Parathyroid adenoma (tissue), 2 donors: ENCODE measurements at regions not wholly inside any gene's neighbourhood (a gene's known extent, or its start where the extent isn't known, plus 50 kb on each side); places are given as distances from the start of the nearest gene placed in this dataset.

Experiments used
- H2AFZ ChIP-seq: fragments of 300-600 bp; sonication (generic); one replicate; pipeline ENCODE4 v1.7.0; 2017; ENCODE audit warnings: antibody characterized with exemption, mild to moderate bottlenecking
- H3K27ac ChIP-seq: fragments of 300-600 bp; sonication (generic); one replicate; pipeline ENCODE4 v1.7.0; 2017
- H3K27me3 ChIP-seq: fragments of 300-600 bp; sonication (generic); one replicate; pipeline ENCODE4 v1.7.0; 2017; ENCODE audit warnings: low read length; ENCODE audit not compliant: control insufficient read depth, insufficient read depth
- H3K36me3 ChIP-seq: fragments of 300-600 bp; sonication (generic); one replicate; pipeline ENCODE4 v1.7.0; 2017; ENCODE audit warnings: low read length; ENCODE audit not compliant: control insufficient read depth, insufficient read depth
- H3K4me1 ChIP-seq: fragments of 300-600 bp; sonication (generic); one replicate; pipeline ENCODE4 v1.7.0; 2017; ENCODE audit warnings: control low read depth
- H3K4me2 ChIP-seq: fragments of 300-600 bp; sonication (generic); one replicate; pipeline ENCODE4 v1.7.0; 2017; ENCODE audit warnings: low read length
- H3K4me3 ChIP-seq: fragments of 300-600 bp; sonication (generic); one replicate; pipeline ENCODE4 v1.7.0; 2017; ENCODE audit warnings: low read depth, low read length
- H3K79me2 ChIP-seq: fragments of 300-600 bp; sonication (generic); one replicate; pipeline ENCODE4 v1.7.0; 2017; ENCODE audit warnings: control low read depth
- H3K9ac ChIP-seq: fragments of 300-600 bp; sonication (generic); one replicate; pipeline ENCODE4 v1.7.0; 2017; ENCODE audit warnings: mild to moderate bottlenecking
- H3K9me3 ChIP-seq: fragments of 300-600 bp; sonication (generic); one replicate; pipeline ENCODE4 v1.7.0; 2017; ENCODE audit warnings: low read length; ENCODE audit not compliant: control insufficient read depth
- CTCF ChIP-seq: fragments of 300-600 bp; sonication (generic); IDR thresholded peaks from one replicate; pipeline ENCODE4 v1.7.0; 2017; ENCODE audit warnings: antibody characterized with exemption, mild to moderate bottlenecking
- donor health status: primary hyperparathyroidism.

- H3K9me3 ChIP-seq = no peaks in the 10 kb centered on the region
- H3K36me3 ChIP-seq = no peaks in the 10 kb centered on the region
- no peaks in the 10 kb centered on the region for H3K79me2 ChIP-seq
- no peak overlapping the region for H3K27ac ChIP-seq
- no peak overlapping the region for H3K9ac ChIP-seq
- no peaks in the 10 kb centered on the region for H3K4me1 ChIP-seq
- no peak overlapping the region for H3K4me3 ChIP-seq
- no peak overlapping the region for H3K4me2 ChIP-seq
- H2AFZ ChIP-seq = no peak overlapping the region
- no peak for TF ChIP-seq CTCF
- H3K27me3 ChIP-seq = no peaks in the 10 kb centered on the region
Measured at GRCh38 chr4:81704461-81704860, 232.8 kb upstream of the RASGEF1B start.

GRCh38 chr4:81700189-81700588, 228.5 kb upstream of the RASGEF1B start:
- H3K36me3 ChIP-seq = no peaks in the 10 kb centered on the region
- H3K4me1 ChIP-seq = no peaks in the 10 kb centered on the region
- H3K27me3 ChIP-seq = no peaks in the 10 kb centered on the region
- H3K79me2 ChIP-seq = no peaks in the 10 kb centered on the region
- H3K4me2 ChIP-seq = no peak overlapping the region
- TF ChIP-seq CTCF = no peak
- no peak overlapping the region for H2AFZ ChIP-seq
- no peak overlapping the region for H3K9ac ChIP-seq
- no peak overlapping the region for H3K27ac ChIP-seq
- H3K4me3 ChIP-seq = no peak overlapping the region
- H3K9me3 ChIP-seq = no peaks in the 10 kb centered on the region

- Histone ChIP-seq H3K27ac (no peak overlapping the region), H2AFZ (no peak overlapping the region), H3K4me3 (no peak overlapping the region), H3K36me3 (no peaks in the 10 kb centered on the region), H3K79me2 (no peaks in the 10 kb centered on the region), H3K27me3 (no peaks in the 10 kb centered on the region), H3K4me2 (no peak overlapping the region), H3K4me1 (no peaks in the 10 kb centered on the region), H3K9ac (no peak overlapping the region), H3K9me3 (no peaks in the 10 kb centered on the region)
- no peak for TF ChIP-seq CTCF
Measured at GRCh38 chr4:81698538-81699296, 227.0 kb upstream of the RASGEF1B start.

GRCh38 chr4:81694176-81694913, 222.6 kb upstream of the RASGEF1B start:
- no peaks in the 10 kb centered on the region for H3K27me3 ChIP-seq
- H3K79me2 ChIP-seq = no peaks in the 10 kb centered on the region
- TF ChIP-seq CTCF = no peak
- no peak overlapping the region for H3K4me2 ChIP-seq
- no peaks in the 10 kb centered on the region for H3K36me3 ChIP-seq
- no peak overlapping the region for H2AFZ ChIP-seq
- H3K9me3 ChIP-seq = no peaks in the 10 kb centered on the region
- no peak overlapping the region for H3K4me3 ChIP-seq
- H3K9ac ChIP-seq = no peak overlapping the region
- H3K27ac ChIP-seq = no peak overlapping the region
- H3K4me1 ChIP-seq = peaks cover 11% of the 10 kb centered on the region
